GM12878 (cell line): ENCODE measurements at regions not wholly inside any gene's neighbourhood (a gene's known extent, or its start where the extent isn't known, plus 50 kb on each side); places are given as distances from the start of the nearest gene placed in this dataset.

ENCODE experiments used
- CHD2 ChIP-seq: IDR thresholded peaks from 2 replicates; pipeline ENCODE4 v1.6.1; 2011; ENCODE audit warnings: low read depth, low read length, improper control_type of control experiment, borderline replicate concordance
- CREM ChIP-seq: IDR thresholded peaks from 2 replicates; pipeline ENCODE4 v1.6.1; 2014; ENCODE audit warnings: antibody characterized with exemption, low read depth
- EP300 ChIP-seq, 2 experiments: fragments of 150-350 bp in 1 of 2; IDR thresholded peaks; 2 replicates each; pipeline ENCODE4 v1.6.1; 2011 to 2012; ENCODE audit warnings: low read depth in 2 of 2, low read length in 2 of 2, borderline replicate concordance in 1 of 2, improper control_type of control experiment in 1 of 2, inconsistent platforms in 1 of 2; ENCODE audit not compliant: control insufficient read depth in 1 of 2
- EZH2 ChIP-seq: IDR thresholded peaks from 2 replicates; pipeline ENCODE4 v1.6.1; 2012; ENCODE audit warnings: low read depth, mild to moderate bottlenecking, control low read depth, inconsistent platforms, low read length, borderline replicate concordance; ENCODE audit not compliant: control insufficient read depth
- LARP7 ChIP-seq: fragments of 450-650 bp; IDR thresholded peaks from 2 replicates; pipeline ENCODE4 v1.6.1; 2017; ENCODE audit warnings: mild to moderate bottlenecking
- NBN ChIP-seq: fragments of 450-650 bp; IDR thresholded peaks from 2 replicates; pipeline ENCODE4 v1.6.1; 2016
- NRF1 ChIP-seq: conservative IDR thresholded peaks from 2 replicates; pipeline ENCODE4 v1.6.1; 2011; ENCODE audit warnings: mild to moderate bottlenecking, low read depth, low read length, improper control_type of control experiment
- POLR2A ChIP-seq: IDR thresholded peaks from 2 replicates; pipeline ENCODE4 v1.6.1; 2011; ENCODE audit warnings: low read depth, mild to moderate bottlenecking, low read length
- POLR2AphosphoS5 ChIP-seq: IDR thresholded peaks from 2 replicates; pipeline ENCODE4 v1.6.1; 2011; ENCODE audit warnings: mild to moderate bottlenecking, low read length, inconsistent platforms
- SPI1 ChIP-seq: IDR thresholded peaks from 2 replicates; pipeline ENCODE4 v1.6.1; 2011; ENCODE audit warnings: low read depth, mild to moderate bottlenecking, low read length, moderate library complexity, borderline replicate concordance; ENCODE audit not compliant: insufficient read depth
- SREBF2 ChIP-seq: IDR thresholded peaks from 2 replicates; pipeline ENCODE4 v1.6.1; 2012; ENCODE audit warnings: mild to moderate bottlenecking, low read length
- TF ChIP-seq, protein P1 (sequence below), 3 experiments: IDR thresholded peaks in 2 of 3; conservative IDR thresholded peaks in 1 of 3; 2 replicates each; pipeline ENCODE4 v1.5.1; 2011; ENCODE audit warnings: low read depth in 3 of 3, low read length in 3 of 3, mild to moderate bottlenecking in 3 of 3, control low read depth in 2 of 3, moderate library complexity in 2 of 3, inconsistent platforms in 1 of 3, mixed read lengths in 1 of 3; ENCODE audit not compliant: control insufficient read depth in 2 of 3, insufficient read depth in 1 of 3; ENCODE audit errors: extremely low read depth in 1 of 3
- TF ChIP-seq, protein P2 (sequence below): IDR thresholded peaks from 2 replicates; pipeline ENCODE4 v1.6.1; 2012; ENCODE audit warnings: mild to moderate bottlenecking, low read depth, low read length
- TF ChIP-seq, protein P3 (sequence below): fragments of 450-650 bp; IDR thresholded peaks from 2 replicates; pipeline ENCODE4 v1.6.1; 2014; ENCODE audit warnings: mild to moderate bottlenecking

DNA sequence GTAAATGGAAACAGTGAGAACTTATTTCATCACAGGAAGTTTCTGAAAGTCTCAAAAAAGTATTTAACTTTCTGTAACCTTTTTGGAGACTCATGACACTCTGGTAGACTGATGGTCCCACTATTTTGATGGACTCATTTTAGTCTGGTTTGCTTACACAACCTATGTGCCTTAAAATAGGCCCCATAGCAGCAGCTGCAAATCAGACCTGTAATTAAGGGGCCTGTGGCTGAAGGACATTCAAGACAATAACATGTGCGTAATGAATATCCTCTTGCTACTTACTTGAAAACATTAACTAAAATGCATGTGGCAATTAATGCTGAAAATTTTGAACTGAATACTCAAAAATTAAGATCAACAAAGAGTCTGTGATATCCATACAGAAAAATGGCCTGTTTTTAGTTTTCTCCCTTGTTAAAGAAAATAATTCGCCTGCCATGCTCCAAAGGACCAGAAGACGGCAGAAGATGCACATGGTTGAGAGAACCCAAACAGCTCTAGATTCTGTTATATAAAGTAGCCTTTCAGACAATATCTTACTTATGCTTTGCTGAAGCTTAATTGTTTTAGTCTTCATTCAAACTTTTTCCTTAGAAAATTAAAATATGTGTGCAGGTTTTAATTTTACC is 568.5 kb downstream of the KCNA4 start:
- TF ChIP-seq EP300 (IDR thresholded peaks at IDR 0.05; ENCODE audit: borderline replicate concordance in 1 of 2, control insufficient read depth in 1 of 2, low read depth in 2 of 2, low read length in 2 of 2) (no peak), NBN (no peak), CREM (no peak), SREBF2 (no peak), NRF1 (no peak), LARP7 (no peak), SPI1 (no peak), POLR2A (no peak), EZH2 (no peak), POLR2AphosphoS5 (no peak), CHD2 (no peak)
- TF ChIP-seq, protein P1, sequence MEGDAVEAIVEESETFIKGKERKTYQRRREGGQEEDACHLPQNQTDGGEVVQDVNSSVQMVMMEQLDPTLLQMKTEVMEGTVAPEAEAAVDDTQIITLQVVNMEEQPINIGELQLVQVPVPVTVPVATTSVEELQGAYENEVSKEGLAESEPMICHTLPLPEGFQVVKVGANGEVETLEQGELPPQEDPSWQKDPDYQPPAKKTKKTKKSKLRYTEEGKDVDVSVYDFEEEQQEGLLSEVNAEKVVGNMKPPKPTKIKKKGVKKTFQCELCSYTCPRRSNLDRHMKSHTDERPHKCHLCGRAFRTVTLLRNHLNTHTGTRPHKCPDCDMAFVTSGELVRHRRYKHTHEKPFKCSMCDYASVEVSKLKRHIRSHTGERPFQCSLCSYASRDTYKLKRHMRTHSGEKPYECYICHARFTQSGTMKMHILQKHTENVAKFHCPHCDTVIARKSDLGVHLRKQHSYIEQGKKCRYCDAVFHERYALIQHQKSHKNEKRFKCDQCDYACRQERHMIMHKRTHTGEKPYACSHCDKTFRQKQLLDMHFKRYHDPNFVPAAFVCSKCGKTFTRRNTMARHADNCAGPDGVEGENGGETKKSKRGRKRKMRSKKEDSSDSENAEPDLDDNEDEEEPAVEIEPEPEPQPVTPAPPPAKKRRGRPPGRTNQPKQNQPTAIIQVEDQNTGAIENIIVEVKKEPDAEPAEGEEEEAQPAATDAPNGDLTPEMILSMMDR (IDR thresholded peaks at IDR 0.05 in 2 of 3, conservative IDR thresholded peaks at IDR 0.05 in 1 of 3; ENCODE audit: control insufficient read depth in 2 of 3, extremely low read depth in 1 of 3, insufficient read depth in 1 of 3, low read depth in 3 of 3, low read length in 3 of 3) = peak in 1 of 3 experiments; percentile 27; a peak in 1 of 6 replicates
- TF ChIP-seq, protein P2, sequence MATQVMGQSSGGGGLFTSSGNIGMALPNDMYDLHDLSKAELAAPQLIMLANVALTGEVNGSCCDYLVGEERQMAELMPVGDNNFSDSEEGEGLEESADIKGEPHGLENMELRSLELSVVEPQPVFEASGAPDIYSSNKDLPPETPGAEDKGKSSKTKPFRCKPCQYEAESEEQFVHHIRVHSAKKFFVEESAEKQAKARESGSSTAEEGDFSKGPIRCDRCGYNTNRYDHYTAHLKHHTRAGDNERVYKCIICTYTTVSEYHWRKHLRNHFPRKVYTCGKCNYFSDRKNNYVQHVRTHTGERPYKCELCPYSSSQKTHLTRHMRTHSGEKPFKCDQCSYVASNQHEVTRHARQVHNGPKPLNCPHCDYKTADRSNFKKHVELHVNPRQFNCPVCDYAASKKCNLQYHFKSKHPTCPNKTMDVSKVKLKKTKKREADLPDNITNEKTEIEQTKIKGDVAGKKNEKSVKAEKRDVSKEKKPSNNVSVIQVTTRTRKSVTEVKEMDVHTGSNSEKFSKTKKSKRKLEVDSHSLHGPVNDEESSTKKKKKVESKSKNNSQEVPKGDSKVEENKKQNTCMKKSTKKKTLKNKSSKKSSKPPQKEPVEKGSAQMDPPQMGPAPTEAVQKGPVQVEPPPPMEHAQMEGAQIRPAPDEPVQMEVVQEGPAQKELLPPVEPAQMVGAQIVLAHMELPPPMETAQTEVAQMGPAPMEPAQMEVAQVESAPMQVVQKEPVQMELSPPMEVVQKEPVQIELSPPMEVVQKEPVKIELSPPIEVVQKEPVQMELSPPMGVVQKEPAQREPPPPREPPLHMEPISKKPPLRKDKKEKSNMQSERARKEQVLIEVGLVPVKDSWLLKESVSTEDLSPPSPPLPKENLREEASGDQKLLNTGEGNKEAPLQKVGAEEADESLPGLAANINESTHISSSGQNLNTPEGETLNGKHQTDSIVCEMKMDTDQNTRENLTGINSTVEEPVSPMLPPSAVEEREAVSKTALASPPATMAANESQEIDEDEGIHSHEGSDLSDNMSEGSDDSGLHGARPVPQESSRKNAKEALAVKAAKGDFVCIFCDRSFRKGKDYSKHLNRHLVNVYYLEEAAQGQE = no peak
- TF ChIP-seq, protein P3, sequence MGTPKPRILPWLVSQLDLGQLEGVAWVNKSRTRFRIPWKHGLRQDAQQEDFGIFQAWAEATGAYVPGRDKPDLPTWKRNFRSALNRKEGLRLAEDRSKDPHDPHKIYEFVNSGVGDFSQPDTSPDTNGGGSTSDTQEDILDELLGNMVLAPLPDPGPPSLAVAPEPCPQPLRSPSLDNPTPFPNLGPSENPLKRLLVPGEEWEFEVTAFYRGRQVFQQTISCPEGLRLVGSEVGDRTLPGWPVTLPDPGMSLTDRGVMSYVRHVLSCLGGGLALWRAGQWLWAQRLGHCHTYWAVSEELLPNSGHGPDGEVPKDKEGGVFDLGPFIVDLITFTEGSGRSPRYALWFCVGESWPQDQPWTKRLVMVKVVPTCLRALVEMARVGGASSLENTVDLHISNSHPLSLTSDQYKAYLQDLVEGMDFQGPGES = no peak
